NCI-H2227 treated with DMSO at 0.1 percent for 48 hours (cell line): ENCODE measurements at regions not wholly inside any gene's neighbourhood (a gene's known extent, or its start where the extent isn't known, plus 50 kb on each side); places are given as distances from the start of the nearest gene placed in this dataset.
"Not testable (repeated sequence)": the region's sequence is repeated elsewhere in the genome, so short reads cannot be mapped to it uniquely, and the experiment has no call there.

Experiments used
- DNase-seq: peaks from one replicate; lab custom pipeline; 2025; lab: John Stamatoyannopoulos, UW

GRCh38 chr5:1731091-1731639 is 68.5 kb downstream of the MRPL36 start:
- DNase-seq: no peak

- no peak for DNase-seq
Measured at GRCh38 chr5:1730487-1730847, 69.2 kb downstream of the MRPL36 start.

- no peak for DNase-seq
Measured at GRCh38 chr5:1729641-1730486, 69.8 kb downstream of the MRPL36 start.

- DNase-seq: no peak
Measured at GRCh38 chr5:1728846-1729245, 70.8 kb downstream of the MRPL36 start.

GRCh38 chr5:1727571-1727970 is 72.1 kb downstream of the MRPL36 start:
- DNase-seq: no peak

- no peak for DNase-seq
Measured at GRCh38 chr5:1726956-1727355, 72.7 kb downstream of the MRPL36 start.

- DNase-seq: no peak
Measured at GRCh38 chr5:1726469-1726865, 73.2 kb downstream of the MRPL36 start.

- no peak for DNase-seq
Measured at GRCh38 chr5:1725641-1726468, 73.8 kb downstream of the MRPL36 start.

- no peak for DNase-seq
Measured at GRCh38 chr5:1724822-1725602, 74.6 kb downstream of the MRPL36 start.

- DNase-seq: no peak
Measured at GRCh38 chr5:1723957-1724821, 75.4 kb downstream of the MRPL36 start.

GRCh38 chr5:1723476-1723875 is 76.2 kb downstream of the MRPL36 start:
- no peak for DNase-seq

- no peak for DNase-seq
Measured at GRCh38 chr5:1722877-1723276, 76.8 kb downstream of the MRPL36 start.

- no peak for DNase-seq
Measured at GRCh38 chr5:1720396-1721110, 79.1 kb downstream of the MRPL36 start.

GRCh38 chr5:1719860-1720259 is 79.8 kb downstream of the MRPL36 start:
- no peak for DNase-seq

- DNase-seq: no peak
Measured at GRCh38 chr5:1718669-1719068, 81.0 kb downstream of the MRPL36 start.

GRCh38 chr5:1710091-1710490 is 89.5 kb downstream of the MRPL36 start:
- DNase-seq: not testable (repeated sequence)

GRCh38 chr5:1709171-1709803 is 90.3 kb downstream of the MRPL36 start:
- DNase-seq: no peak

- DNase-seq: no peak
Measured at GRCh38 chr5:1708592-1709141, 91.0 kb downstream of the MRPL36 start.

- no peak for DNase-seq
Measured at GRCh38 chr5:1707467-1707866, 92.2 kb downstream of the MRPL36 start.

GRCh38 chr5:1706428-1706827 is 93.2 kb downstream of the MRPL36 start:
- DNase-seq: no peak
